GM18517 (cell line): ENCODE measurements at regions not wholly inside any gene's neighbourhood (a gene's known extent, or its start where the extent isn't known, plus 50 kb on each side); places are given as distances from the start of the nearest gene placed in this dataset.

Source experiments
- ATAC-seq: cut with Tn5 transposase; IDR thresholded peaks from one replicate; pipeline ENCODE4 v1.9.1; 2021; ENCODE audit warnings: mild to moderate bottlenecking, moderate library complexity; ENCODE audit not compliant: unreplicated experiment

- no peak for ATAC-seq
Observed at GRCh38 chr4:20626326-20627005, 73.8 kb upstream of the PACRGL start.

GRCh38 chr4:20627866-20628265 is 72.4 kb upstream of the PACRGL start:
- ATAC-seq, result no peak

GRCh38 chr4:20629186-20630106 is 70.8 kb upstream of the PACRGL start:
- ATAC-seq, result no peak

- ATAC-seq, result no peak
Observed at GRCh38 chr4:20638825-20639224, 61.4 kb upstream of the PACRGL start.

- no peak for ATAC-seq
Observed at GRCh38 chr4:20639346-20639745, 60.9 kb upstream of the PACRGL start.

GRCh38 chr4:20640989-20641388 is 59.3 kb upstream of the PACRGL start:
- no peak for ATAC-seq

GRCh38 chr4:20641976-20642375 is 58.3 kb upstream of the PACRGL start:
- ATAC-seq, result no peak

GRCh38 chr4:20643631-20644030 is 56.6 kb upstream of the PACRGL start:
- no peak for ATAC-seq

GRCh38 chr4:20645236-20645635 is 55.0 kb upstream of the PACRGL start:
- no peak for ATAC-seq

GRCh38 chr4:20646287-20646686 is 54.0 kb upstream of the PACRGL start:
- no peak for ATAC-seq
